ENCODE measurements at regions not wholly inside any gene's neighbourhood (a gene's known extent, or its start where the extent isn't known, plus 50 kb on each side); places are given as distances from the start of the nearest gene placed in this dataset.

DNA sequence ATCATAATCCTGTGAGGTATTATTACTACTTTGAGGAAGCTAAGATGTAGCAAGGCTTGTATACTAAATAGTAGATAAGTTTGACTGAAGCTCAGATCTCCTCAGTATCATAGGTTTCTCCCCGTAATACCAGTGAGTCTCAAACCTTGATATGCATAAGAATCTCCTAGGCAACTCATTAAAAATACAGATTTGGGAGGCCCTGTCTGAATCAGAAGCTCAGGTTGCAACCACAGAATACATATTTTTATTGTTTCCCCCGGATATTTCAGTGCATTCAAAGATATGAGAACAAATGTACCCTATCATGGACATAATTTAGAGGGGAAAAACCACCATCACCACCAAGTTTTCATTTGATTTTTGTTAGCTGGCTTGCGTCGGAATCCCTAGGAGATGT is 242.1 kb upstream of the C2CD4B start:
- TF ChIP-seq, protein P1, sequence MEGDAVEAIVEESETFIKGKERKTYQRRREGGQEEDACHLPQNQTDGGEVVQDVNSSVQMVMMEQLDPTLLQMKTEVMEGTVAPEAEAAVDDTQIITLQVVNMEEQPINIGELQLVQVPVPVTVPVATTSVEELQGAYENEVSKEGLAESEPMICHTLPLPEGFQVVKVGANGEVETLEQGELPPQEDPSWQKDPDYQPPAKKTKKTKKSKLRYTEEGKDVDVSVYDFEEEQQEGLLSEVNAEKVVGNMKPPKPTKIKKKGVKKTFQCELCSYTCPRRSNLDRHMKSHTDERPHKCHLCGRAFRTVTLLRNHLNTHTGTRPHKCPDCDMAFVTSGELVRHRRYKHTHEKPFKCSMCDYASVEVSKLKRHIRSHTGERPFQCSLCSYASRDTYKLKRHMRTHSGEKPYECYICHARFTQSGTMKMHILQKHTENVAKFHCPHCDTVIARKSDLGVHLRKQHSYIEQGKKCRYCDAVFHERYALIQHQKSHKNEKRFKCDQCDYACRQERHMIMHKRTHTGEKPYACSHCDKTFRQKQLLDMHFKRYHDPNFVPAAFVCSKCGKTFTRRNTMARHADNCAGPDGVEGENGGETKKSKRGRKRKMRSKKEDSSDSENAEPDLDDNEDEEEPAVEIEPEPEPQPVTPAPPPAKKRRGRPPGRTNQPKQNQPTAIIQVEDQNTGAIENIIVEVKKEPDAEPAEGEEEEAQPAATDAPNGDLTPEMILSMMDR (conservative IDR thresholded peaks at IDR 0.05) = no peak
- Histone ChIP-seq H3K9me3 (ENCODE audit: control insufficient read depth, low read length) (peaks cover 8% of the 10 kb centered on the region), H3K9ac (ENCODE audit: extremely low read depth, low read length, poor library complexity, severe bottlenecking) (no peak overlapping the region), H3K27me3 (ENCODE audit: control insufficient read depth, insufficient read depth, low read length, poor library complexity, severe bottlenecking) (no peaks in the 10 kb centered on the region), H3K4me1 (ENCODE audit: control insufficient read depth, insufficient read depth, low read length) (peaks cover 7% of the 10 kb centered on the region), H3K27ac (ENCODE audit: low read depth, low read length) (no peak overlapping the region), H3K36me3 (ENCODE audit: control insufficient read depth, insufficient read depth, low read length) (peaks cover 9% of the 10 kb centered on the region), H3K4me3 (ENCODE audit: low read length) (no peak overlapping the region)
- 93 to 100% methylated on average over 1 to 4 of the region's 4 CpGs for WGBS, 2 experiments (ENCODE audit: insufficient coverage in 1 of 2, insufficient read length in 1 of 2)
- Mint-ChIP-seq H3K4me1 (peaks cover 17% of the 10 kb centered on the region), H3K36me3 (ENCODE audit: low read depth) (peaks cover 25% of the 10 kb centered on the region), H3K27ac (no peak overlapping the region), H3K9me3 (peaks cover 11% of the 10 kb centered on the region), H3K27me3 (ENCODE audit: insufficient read depth) (no peaks in the 10 kb centered on the region), H3K4me3 (no peak overlapping the region)
- DNase-seq = no peak

DNA sequence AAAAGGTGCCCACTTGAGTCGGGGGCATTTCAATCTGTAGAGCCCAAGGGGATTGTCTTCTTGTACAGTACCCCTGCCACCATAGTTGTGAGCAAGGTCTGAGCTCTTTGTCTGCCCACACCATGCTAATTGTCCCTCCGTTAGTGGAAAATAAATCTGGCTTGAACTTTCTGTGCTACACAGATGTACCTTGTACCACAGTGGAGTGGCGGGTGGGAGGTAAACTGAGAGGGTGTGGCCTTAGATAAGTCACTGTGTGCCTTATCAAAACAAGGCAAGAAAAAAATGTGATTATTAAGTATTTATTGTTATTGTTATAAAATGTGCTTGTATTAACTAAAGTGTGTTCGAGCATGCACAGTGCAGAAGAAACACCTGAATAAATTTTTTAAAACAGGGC is 242.9 kb upstream of the C2CD4B start:
- 92 to 100% methylated on average over 2 to 4 of the region's 4 CpGs for WGBS, 2 experiments (ENCODE audit: insufficient coverage in 1 of 2, insufficient read length in 1 of 2)
- peaks cover 23% of the 10 kb centered on the region for H3K4me1 Mint-ChIP-seq
- peaks cover 21% of the 10 kb centered on the region for H3K36me3 Mint-ChIP-seq (ENCODE audit: low read depth)
- H3K27me3 ChIP-seq (ENCODE audit: control insufficient read depth, insufficient read depth, low read length, poor library complexity, severe bottlenecking) = no peaks in the 10 kb centered on the region
- no peak overlapping the region for H3K27ac ChIP-seq (ENCODE audit: low read depth, low read length)
- H3K9me3 ChIP-seq (ENCODE audit: control insufficient read depth, low read length) = peaks cover under 1% of the 10 kb centered on the region
- peaks cover 11% of the 10 kb centered on the region for H3K9me3 Mint-ChIP-seq
- H3K4me3 ChIP-seq (ENCODE audit: low read length) = no peak overlapping the region
- H3K36me3 ChIP-seq (ENCODE audit: control insufficient read depth, insufficient read depth, low read length) = peaks cover 3% of the 10 kb centered on the region
- no peak overlapping the region for H3K9ac ChIP-seq (ENCODE audit: extremely low read depth, low read length, poor library complexity, severe bottlenecking)
- H3K4me3 Mint-ChIP-seq = no peak overlapping the region
- TF ChIP-seq, protein P1 (conservative IDR thresholded peaks at IDR 0.05) = no peak
- H3K27me3 Mint-ChIP-seq (ENCODE audit: insufficient read depth) = no peaks in the 10 kb centered on the region
- H3K27ac Mint-ChIP-seq = no peak overlapping the region
- peaks cover 7% of the 10 kb centered on the region for H3K4me1 ChIP-seq (ENCODE audit: control insufficient read depth, insufficient read depth, low read length)
- no peak for DNase-seq

DNA sequence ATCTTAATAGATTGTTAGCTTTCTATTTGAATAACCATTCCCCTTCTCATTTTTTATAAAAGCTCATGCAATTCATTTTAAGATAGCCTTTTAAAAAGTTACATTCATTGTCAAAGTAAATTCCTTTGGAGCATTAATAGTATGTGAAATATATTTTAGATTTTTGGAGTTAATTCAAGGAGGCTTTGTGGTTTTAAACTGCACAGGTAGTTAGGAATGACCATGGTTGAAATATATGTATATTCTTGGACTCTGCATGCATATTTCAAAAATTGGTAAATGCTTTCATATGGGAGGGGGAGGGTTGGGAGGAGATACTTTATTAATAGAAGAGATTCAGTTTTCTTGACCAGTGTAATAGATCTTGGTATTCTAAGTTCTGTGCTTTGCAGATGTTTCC is 244.4 kb upstream of the C2CD4B start:
- Mint-ChIP-seq H3K36me3 (ENCODE audit: low read depth) (peaks cover 13% of the 10 kb centered on the region), H3K27me3 (ENCODE audit: insufficient read depth) (no peaks in the 10 kb centered on the region), H3K27ac (no peak overlapping the region), H3K4me3 (no peak overlapping the region), H3K9me3 (peaks cover 11% of the 10 kb centered on the region), H3K4me1 (peaks cover 26% of the 10 kb centered on the region)
- peaks cover 7% of the 10 kb centered on the region for H3K4me1 ChIP-seq (ENCODE audit: control insufficient read depth, insufficient read depth, low read length)
- no peak overlapping the region for H3K4me3 ChIP-seq (ENCODE audit: low read length)
- H3K27ac ChIP-seq (ENCODE audit: low read depth, low read length) = no peak overlapping the region
- H3K9me3 ChIP-seq (ENCODE audit: control insufficient read depth, low read length) = no peaks in the 10 kb centered on the region
- H3K27me3 ChIP-seq (ENCODE audit: control insufficient read depth, insufficient read depth, low read length, poor library complexity, severe bottlenecking) = no peaks in the 10 kb centered on the region
- DNase-seq = no peak
- TF ChIP-seq, protein P1 (conservative IDR thresholded peaks at IDR 0.05) = no peak
- H3K36me3 ChIP-seq (ENCODE audit: control insufficient read depth, insufficient read depth, low read length) = no peaks in the 10 kb centered on the region
- H3K9ac ChIP-seq (ENCODE audit: extremely low read depth, low read length, poor library complexity, severe bottlenecking) = no peak overlapping the region

Measured in endodermal cell (in vitro differentiated cells).